KMS-11 (cell line): ENCODE measurements at regions not wholly inside any gene's neighbourhood (a gene's known extent, or its start where the extent isn't known, plus 50 kb on each side); places are given as distances from the start of the nearest gene placed in this dataset.

Experiments
- H2AFZ ChIP-seq: fragments of 200-600 bp; sonication (generic); 2 replicates; pipeline ENCODE4 v1.6.1; 2016; ENCODE audit warnings: antibody characterized with exemption, mixed run types, low read depth
- H3K27ac ChIP-seq: fragments of 200-600 bp; sonication (generic); 2 replicates; pipeline ENCODE4 v1.6.1; 2016; ENCODE audit warnings: mild to moderate bottlenecking, mixed run types
- H3K27me3 ChIP-seq: fragments of 200-600 bp; sonication (generic); 2 replicates; pipeline ENCODE4 v1.6.1; 2017; ENCODE audit warnings: mild to moderate bottlenecking, low read depth, mixed run types, moderate library complexity; ENCODE audit not compliant: insufficient read depth
- H3K36me3 ChIP-seq: fragments of 200-600 bp; sonication (generic); 2 replicates; pipeline ENCODE4 v1.6.1; 2017; ENCODE audit warnings: mild to moderate bottlenecking, mixed run types; ENCODE audit not compliant: insufficient read depth
- H3K4me1 ChIP-seq: fragments of 200-600 bp; sonication (generic); 2 replicates; pipeline ENCODE4 v1.6.1; 2016; ENCODE audit warnings: mild to moderate bottlenecking, low read depth, mixed run types; ENCODE audit not compliant: poor library complexity, severe bottlenecking
- H3K4me2 ChIP-seq: fragments of 200-600 bp; sonication (generic); 2 replicates; pipeline ENCODE4 v1.7.0; 2016; ENCODE audit warnings: mild to moderate bottlenecking, mixed run types
- H3K4me3 ChIP-seq: fragments of 200-600 bp; sonication (generic); IDR thresholded peaks from 2 replicates; pipeline ENCODE4 v1.6.1; 2017; ENCODE audit warnings: low read depth, low read length, mixed read lengths; ENCODE audit not compliant: insufficient read depth
- H3K79me2 ChIP-seq: fragments of 200-600 bp; sonication (generic); 2 replicates; pipeline ENCODE4 v1.6.1; 2016; ENCODE audit warnings: low read depth, mixed run types; ENCODE audit not compliant: insufficient read depth
- H3K9ac ChIP-seq: fragments of 200-600 bp; sonication (generic); 2 replicates; pipeline ENCODE4 v1.6.1; 2016; ENCODE audit warnings: mild to moderate bottlenecking, mixed run types
- H4K20me1 ChIP-seq: fragments of 200-600 bp; sonication (generic); 2 replicates; pipeline ENCODE4 v1.6.1; 2016; ENCODE audit warnings: mild to moderate bottlenecking, mixed run types; ENCODE audit not compliant: insufficient read depth
- TF ChIP-seq, protein P1 (sequence below): fragments of 200-600 bp; sonication (generic); conservative IDR thresholded peaks from 2 replicates; pipeline ENCODE4 v1.6.1; 2017; ENCODE audit warnings: low read depth, mild to moderate bottlenecking, antibody characterized with exemption, low read length, moderate library complexity, mixed read lengths

DNA sequence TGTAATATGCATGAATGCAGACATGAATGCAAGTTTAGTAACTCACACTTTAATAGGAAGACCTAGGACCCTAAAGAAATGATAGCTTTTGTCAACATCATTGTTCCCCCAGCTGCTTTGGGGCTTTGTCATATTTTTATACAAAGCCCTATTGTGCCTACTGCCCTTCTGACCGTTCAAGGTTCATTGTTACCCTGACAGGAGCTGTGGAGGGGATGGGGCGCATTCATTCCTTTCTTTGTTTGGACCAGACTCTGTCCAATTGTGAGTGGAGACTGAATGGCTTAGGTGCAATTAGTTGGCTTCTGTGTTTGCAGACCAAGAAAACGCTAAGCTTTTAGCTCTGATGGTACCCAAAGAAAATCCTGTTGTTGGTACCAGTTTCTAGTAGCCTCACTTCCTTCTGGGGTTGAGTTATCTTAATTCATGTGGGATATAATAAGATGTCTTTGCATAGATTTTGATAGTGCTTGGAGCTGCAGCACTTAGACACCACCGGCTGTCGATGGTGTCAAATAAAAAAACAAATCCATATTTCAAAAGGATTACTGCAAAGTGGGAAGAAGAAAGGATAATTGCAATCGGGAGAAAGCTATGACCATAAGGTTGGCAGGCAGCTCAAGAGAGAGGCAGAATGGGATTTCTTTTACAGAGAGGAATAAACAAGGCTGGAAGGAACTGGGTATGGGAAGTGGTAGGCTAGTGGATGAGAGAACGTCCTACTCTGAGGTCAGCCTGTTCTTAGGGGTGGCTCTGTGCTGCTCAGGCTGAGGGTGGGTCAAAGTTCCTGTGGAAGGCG lies 133.9 kb upstream of the TMTC4 start:
- Histone ChIP-seq H4K20me1 (no peaks in the 10 kb centered on the region), H3K79me2 (no peaks in the 10 kb centered on the region), H3K9ac (no peak overlapping the region), H3K27ac (no peak overlapping the region), H3K4me3 (no peak overlapping the region), H3K4me2 (no peak overlapping the region), H3K4me1 (no peaks in the 10 kb centered on the region), H3K36me3 (no peaks in the 10 kb centered on the region), H3K27me3 (no peaks in the 10 kb centered on the region), H2AFZ (no peak overlapping the region)
- TF ChIP-seq, protein P1, sequence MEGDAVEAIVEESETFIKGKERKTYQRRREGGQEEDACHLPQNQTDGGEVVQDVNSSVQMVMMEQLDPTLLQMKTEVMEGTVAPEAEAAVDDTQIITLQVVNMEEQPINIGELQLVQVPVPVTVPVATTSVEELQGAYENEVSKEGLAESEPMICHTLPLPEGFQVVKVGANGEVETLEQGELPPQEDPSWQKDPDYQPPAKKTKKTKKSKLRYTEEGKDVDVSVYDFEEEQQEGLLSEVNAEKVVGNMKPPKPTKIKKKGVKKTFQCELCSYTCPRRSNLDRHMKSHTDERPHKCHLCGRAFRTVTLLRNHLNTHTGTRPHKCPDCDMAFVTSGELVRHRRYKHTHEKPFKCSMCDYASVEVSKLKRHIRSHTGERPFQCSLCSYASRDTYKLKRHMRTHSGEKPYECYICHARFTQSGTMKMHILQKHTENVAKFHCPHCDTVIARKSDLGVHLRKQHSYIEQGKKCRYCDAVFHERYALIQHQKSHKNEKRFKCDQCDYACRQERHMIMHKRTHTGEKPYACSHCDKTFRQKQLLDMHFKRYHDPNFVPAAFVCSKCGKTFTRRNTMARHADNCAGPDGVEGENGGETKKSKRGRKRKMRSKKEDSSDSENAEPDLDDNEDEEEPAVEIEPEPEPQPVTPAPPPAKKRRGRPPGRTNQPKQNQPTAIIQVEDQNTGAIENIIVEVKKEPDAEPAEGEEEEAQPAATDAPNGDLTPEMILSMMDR: no peak

DNA sequence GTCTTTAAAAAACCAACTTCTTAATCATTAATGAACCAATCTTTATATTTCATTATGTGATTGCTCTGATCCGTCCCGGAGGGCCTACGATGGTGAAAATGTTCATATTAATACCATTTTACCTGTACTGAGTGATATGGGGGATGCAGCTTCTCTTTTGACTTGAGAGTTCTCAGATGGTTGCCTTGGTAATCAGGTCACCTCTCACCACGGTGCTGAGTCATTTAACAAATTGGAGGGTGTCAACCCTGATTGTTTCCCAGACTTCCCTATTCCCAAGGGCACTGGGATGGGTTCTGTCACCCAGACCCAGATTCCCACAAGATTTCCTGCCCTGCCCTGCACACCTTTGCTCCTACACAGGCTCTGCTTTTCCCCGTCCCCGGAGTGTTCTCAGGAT lies 128.5 kb upstream of the TMTC4 start:
- no peaks in the 10 kb centered on the region for H3K79me2 ChIP-seq
- H2AFZ ChIP-seq: no peak overlapping the region
- no peaks in the 10 kb centered on the region for H3K4me1 ChIP-seq
- H3K4me2 ChIP-seq: no peak overlapping the region
- H3K27me3 ChIP-seq: no peaks in the 10 kb centered on the region
- H3K27ac ChIP-seq: no peak overlapping the region
- no peaks in the 10 kb centered on the region for H3K36me3 ChIP-seq
- H4K20me1 ChIP-seq: no peaks in the 10 kb centered on the region
- H3K9ac ChIP-seq: no peak overlapping the region
- no peak overlapping the region for H3K4me3 ChIP-seq
- TF ChIP-seq, protein P1: no peak

DNA sequence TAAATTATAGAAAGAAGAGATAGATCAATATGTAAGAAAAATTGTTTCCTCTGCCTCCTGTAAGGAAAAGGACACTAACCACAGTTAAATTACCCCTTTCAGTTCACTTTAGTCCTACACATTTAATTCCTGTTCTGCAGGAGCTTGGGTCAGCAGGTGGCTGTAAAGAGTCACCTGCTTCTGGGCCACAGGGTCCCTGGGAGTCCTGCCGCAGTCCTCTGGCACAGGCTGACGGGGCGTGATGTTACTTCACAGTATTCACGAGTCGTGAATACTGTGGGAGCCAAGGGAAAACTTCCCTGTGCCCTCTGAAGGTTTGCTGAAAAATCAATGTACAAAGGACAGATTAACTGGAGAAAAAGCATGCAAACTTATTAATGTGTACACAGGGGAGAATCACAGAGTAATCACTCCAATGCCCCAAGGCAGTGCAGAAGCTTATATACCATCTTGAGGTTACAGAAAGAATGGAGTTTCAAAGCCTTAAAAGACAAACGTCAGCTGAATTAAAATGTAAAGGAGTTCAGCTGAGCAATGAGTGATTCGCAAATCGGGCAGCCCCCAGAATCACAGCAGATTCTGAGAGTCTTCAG lies 125.8 kb upstream of the TMTC4 start:
- no peak overlapping the region for H3K4me2 ChIP-seq
- no peak overlapping the region for H2AFZ ChIP-seq

DNA sequence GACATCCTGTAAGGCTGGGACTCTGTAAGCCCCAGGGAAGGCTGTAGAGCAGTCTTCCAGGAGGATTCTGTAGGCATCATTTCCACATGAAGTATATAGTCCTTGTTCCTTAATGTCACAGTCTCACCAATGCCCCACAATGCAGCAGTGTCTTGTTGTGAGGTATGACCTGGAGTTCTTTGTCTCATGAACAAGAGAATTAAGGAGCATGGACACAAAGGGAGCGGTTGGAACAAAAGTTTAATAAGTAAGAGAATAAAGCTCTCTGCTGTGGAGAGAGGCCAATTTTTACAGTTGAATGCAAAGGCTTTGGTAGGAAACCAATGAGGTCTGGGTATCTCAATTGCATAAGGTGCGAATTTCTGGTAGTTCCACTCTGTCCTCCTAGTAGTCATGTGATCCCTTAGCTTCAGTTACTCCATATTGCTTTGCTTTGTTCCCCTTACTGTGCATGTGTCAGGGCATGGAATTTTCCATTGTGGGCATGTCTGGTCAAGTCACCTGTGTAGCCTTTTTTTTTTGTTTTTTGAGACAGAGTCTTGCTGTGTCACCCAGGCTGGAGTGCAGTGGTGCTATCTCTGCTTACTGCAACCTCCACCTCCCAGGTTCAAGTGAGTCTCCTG lies 124.3 kb upstream of the TMTC4 start:
- Histone ChIP-seq H3K4me2 (no peak overlapping the region), H4K20me1 (no peaks in the 10 kb centered on the region), H3K9ac (no peak overlapping the region), H3K79me2 (no peaks in the 10 kb centered on the region), H3K36me3 (no peaks in the 10 kb centered on the region), H3K4me3 (no peak overlapping the region), H3K27ac (no peak overlapping the region), H3K4me1 (no peaks in the 10 kb centered on the region), H3K27me3 (no peaks in the 10 kb centered on the region), H2AFZ (no peak overlapping the region)
- TF ChIP-seq, protein P1: no peak

More for the DNA sequence above, 125.8 kb upstream of the TMTC4 start:
- Histone ChIP-seq H4K20me1 (no peaks in the 10 kb centered on the region), H3K27me3 (no peaks in the 10 kb centered on the region), H3K4me1 (no peaks in the 10 kb centered on the region), H3K9ac (no peak overlapping the region), H3K27ac (no peak overlapping the region), H3K79me2 (no peaks in the 10 kb centered on the region), H3K36me3 (no peaks in the 10 kb centered on the region), H3K4me3 (no peak overlapping the region)
- TF ChIP-seq, protein P1: no peak
